DND-41 (cell line): ENCODE measurements at regions not wholly inside any gene's neighbourhood (a gene's known extent, or its start where the extent isn't known, plus 50 kb on each side); places are given as distances from the start of the nearest gene placed in this dataset.

ENCODE experiments used
- CTCF ChIP-seq: IDR thresholded peaks from 2 replicates; pipeline ENCODE4 v1.5.1; 2012; ENCODE audit warnings: borderline replicate concordance, low read length, moderate library complexity, mild to moderate bottlenecking; ENCODE audit not compliant: poor library complexity, severe bottlenecking; ENCODE audit errors: extremely low read depth
- EZH2 ChIP-seq: IDR thresholded peaks from 3 replicates; pipeline ENCODE4 v1.6.1; 2012; ENCODE audit warnings: borderline replicate concordance, low read depth, mild to moderate bottlenecking, moderate library complexity, low read length, inconsistent platforms; ENCODE audit not compliant: severe bottlenecking

DNA sequence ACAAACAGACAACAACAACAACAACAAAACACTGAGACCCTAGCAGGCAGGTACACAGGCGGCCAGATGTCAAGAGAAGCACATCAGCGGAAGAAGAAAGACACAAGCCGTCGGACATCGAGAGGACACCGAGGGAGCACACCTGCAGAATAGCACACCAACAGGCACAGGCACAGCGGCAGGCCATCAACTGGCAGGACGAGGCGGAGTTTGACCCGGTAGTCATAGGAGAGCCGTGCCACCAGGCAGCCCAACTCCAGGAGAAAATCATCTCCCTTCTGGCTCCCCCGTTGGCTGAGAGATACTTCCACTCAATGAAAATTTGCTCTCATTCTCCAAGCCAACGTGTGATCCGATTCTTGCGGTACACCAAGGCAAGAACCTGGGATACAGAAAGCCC is 352.1 kb upstream of the IZUMO3 start:
- TF ChIP-seq CTCF (no peak), EZH2 (no peak)
